Uterus (tissue), 3 donors: ENCODE measurements at regions not wholly inside any gene's neighbourhood (a gene's known extent, or its start where the extent isn't known, plus 50 kb on each side); places are given as distances from the start of the nearest gene placed in this dataset.

Experiments used
- DNase-seq, 2 donors: peaks; one replicate each; pipeline ENCODE4 v3.0.0-alpha.2; 2019 to 2020
- H3K27ac ChIP-seq, 2 donors: fragments of 200-600 bp; sonication (generic); 1 replicate in 1 of 2; 2 replicates in 1 of 2; pipeline ENCODE4 v1.5.1; 2016 to 2018
- H3K27me3 ChIP-seq, 2 donors: fragments of 200-600 bp; sonication (generic); one replicate each; pipeline ENCODE4 v1.5.1; 2018 to 2019; ENCODE audit warnings: control low read depth in 1 of 2
- H3K36me3 ChIP-seq, 2 donors: fragments of 200-600 bp; sonication (generic); one replicate each; pipeline ENCODE4 v1.5.1; 2019; ENCODE audit warnings: control low read depth in 1 of 2
- H3K4me1 ChIP-seq, 2 donors: fragments of 200-600 bp; sonication (generic); one replicate each; pipeline ENCODE4 v1.5.1; 2018 to 2019; ENCODE audit warnings: control low read depth in 1 of 2
- H3K4me3 ChIP-seq, 2 donors: fragments of 200-600 bp; sonication (generic); 1 replicate in 1 of 2; 2 replicates in 1 of 2; pipeline ENCODE4 v1.5.1; 2018 to 2019; ENCODE audit warnings: mild to moderate bottlenecking in 1 of 2
- H3K9me3 ChIP-seq, 2 donors: fragments of 200-600 bp; sonication (generic); one replicate each; pipeline ENCODE4 v1.5.1; 2019; ENCODE audit warnings: control low read depth in 1 of 2
- CTCF ChIP-seq, 4 experiments: fragments of 200-600 bp in 2 of 4; fragments of 450-650 bp in 2 of 4; sonication (generic) in 2 of 4; IDR thresholded peaks; one replicate each; pipeline ENCODE4 v1.5.1; 2016 to 2019; ENCODE audit warnings: antibody characterized with exemption in 4 of 4, mild to moderate bottlenecking in 2 of 4, moderate library complexity in 1 of 4
- POLR2A ChIP-seq, 2 donors: fragments of 450-650 bp; IDR thresholded peaks; one replicate each; pipeline ENCODE4 v1.6.1; 2016; ENCODE audit warnings: antibody characterized with exemption in 2 of 2, mild to moderate bottlenecking in 1 of 2, moderate library complexity in 1 of 2
- intact Hi-C: fragments of 100-400 bp; cut with DNase I; formaldehyde crosslinking; loops from one replicate; pipeline ENCODE4 v1.15.1; 2023; ENCODE audit warnings: low total_unique reads
- donor health status: DM: yes; HTN: yes; CAD: no.

DNA sequence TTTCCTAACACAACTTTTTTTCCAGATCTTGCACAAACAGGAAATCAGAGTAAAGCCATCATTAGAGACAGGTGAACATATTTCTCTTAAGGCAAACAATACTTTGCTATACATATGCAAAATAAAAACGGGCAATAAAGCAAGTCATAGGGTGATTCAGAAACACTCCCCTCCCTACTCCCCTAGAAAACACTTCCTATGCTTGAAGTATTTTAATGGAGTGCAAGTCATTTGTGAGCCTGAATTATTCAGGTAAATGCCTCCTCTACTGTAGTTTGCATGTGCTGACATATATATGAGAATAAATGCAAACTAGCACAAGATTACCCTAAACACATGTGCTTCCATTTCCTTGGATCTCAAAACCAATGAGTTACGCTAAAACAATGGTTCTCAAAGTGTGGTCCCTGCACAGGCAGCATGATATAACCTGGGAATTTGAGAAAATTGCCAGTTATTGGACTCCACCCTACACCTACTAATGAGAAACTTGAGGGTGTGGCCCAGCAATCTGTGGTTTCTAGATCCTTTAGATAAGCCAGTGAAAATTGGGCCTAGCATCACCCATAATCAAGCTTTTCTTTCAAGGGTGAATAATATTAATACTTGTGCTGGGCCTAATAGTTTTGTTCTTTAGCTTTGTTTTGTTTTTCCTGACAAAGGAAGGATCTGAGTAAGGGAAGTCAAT is 159.7 kb upstream of the BMP4 start:
- DNase-seq, result no peak
- TF ChIP-seq CTCF (IDR thresholded peaks at IDR 0.05) (no peak), POLR2A (IDR thresholded peaks at IDR 0.05) (no peak)
- no peaks in the 10 kb centered on the region for H3K9me3 ChIP-seq
- intact Hi-C loops, result no loop called here
- H3K4me1 ChIP-seq, result no peaks in the 10 kb centered on the region
- no peaks in the 10 kb centered on the region for H3K27me3 ChIP-seq
- H3K4me3 ChIP-seq, result no peak overlapping the region
- H3K36me3 ChIP-seq, result no peaks in the 10 kb centered on the region
- H3K27ac ChIP-seq, result no peak overlapping the region

DNA sequence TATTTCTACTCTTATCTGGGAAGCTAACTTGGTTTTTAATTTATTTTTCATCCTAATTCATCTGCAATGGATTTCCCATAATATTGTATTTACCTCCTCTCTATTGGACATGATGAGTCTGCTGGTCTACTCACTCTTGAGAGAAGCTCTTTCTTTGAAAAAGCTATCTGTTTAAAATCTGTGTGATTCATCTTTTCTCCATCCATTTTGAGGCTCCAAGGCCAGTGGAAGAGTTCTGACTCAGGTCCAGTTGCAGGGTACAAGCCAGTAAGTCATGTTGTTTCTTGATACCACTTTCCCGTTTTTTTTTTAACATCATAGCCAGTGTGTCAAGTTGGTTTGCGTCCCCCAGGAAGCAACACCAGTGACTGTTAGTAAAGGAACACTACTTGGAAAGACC is 160.3 kb upstream of the BMP4 start:
- Histone ChIP-seq H3K4me1 (no peaks in the 10 kb centered on the region), H3K9me3 (no peaks in the 10 kb centered on the region), H3K27me3 (no peaks in the 10 kb centered on the region), H3K27ac (no peak overlapping the region), H3K36me3 (no peaks in the 10 kb centered on the region), H3K4me3 (no peak overlapping the region)
- TF ChIP-seq POLR2A (IDR thresholded peaks at IDR 0.05) (no peak), CTCF (IDR thresholded peaks at IDR 0.05) (no peak)
- intact Hi-C loops, result no loop called here
- no peak for DNase-seq

DNA sequence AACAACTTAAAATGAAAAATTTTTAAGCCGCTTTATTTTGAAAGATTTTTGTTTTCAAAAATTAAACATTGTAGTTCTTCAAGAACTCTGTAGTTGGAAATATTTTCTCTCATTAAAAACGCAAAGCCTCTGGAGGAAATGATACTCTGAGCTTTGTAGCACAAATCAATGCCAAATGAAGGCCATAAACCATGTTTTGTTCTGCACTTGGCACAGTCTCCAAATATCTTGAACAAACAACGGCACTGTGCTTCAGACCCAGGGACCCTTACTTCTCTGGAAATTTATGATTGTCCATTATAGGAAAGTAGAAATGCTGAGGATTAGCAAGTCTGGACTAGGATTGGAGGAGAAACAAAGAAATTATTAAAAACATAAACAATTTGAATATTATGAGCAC is 160.8 kb upstream of the BMP4 start:
- no peaks in the 10 kb centered on the region for H3K4me1 ChIP-seq
- H3K27ac ChIP-seq, result no peak overlapping the region
- no peak overlapping the region for H3K4me3 ChIP-seq
- no peaks in the 10 kb centered on the region for H3K9me3 ChIP-seq
- no peak for TF ChIP-seq POLR2A (IDR thresholded peaks at IDR 0.05)
- TF ChIP-seq CTCF (IDR thresholded peaks at IDR 0.05), result no peak
- intact Hi-C loops, result no loop called here
- DNase-seq, result no peak
- no peaks in the 10 kb centered on the region for H3K27me3 ChIP-seq
- no peaks in the 10 kb centered on the region for H3K36me3 ChIP-seq

DNA sequence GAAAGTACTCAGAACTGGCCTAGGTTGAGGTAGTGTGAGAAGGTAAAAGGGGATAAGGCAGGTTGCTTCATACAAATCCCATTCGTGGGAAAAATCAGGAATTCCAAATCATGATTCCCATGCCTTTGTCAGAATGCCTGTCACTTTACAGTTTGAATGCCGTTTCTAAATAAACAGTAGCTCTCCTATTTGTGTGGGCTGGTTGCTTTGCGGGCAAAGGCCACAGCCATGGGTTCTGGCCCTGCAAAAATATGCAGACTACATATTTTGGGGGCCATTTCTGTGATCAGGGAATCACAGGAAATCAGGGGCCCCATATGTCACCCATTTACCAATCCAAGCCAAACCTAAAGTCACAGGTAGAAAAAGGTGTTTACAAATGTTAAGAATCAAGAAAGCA is 161.3 kb upstream of the BMP4 start:
- intact Hi-C loops, result no loop called here
- no peaks in the 10 kb centered on the region for H3K27me3 ChIP-seq
- H3K4me1 ChIP-seq, result no peaks in the 10 kb centered on the region
- H3K36me3 ChIP-seq, result no peaks in the 10 kb centered on the region
- H3K27ac ChIP-seq, result no peak overlapping the region
- H3K4me3 ChIP-seq, result no peak overlapping the region
- no peak for DNase-seq
- H3K9me3 ChIP-seq, result no peaks in the 10 kb centered on the region
- TF ChIP-seq CTCF (IDR thresholded peaks at IDR 0.05) (no peak), POLR2A (IDR thresholded peaks at IDR 0.05) (no peak)

DNA sequence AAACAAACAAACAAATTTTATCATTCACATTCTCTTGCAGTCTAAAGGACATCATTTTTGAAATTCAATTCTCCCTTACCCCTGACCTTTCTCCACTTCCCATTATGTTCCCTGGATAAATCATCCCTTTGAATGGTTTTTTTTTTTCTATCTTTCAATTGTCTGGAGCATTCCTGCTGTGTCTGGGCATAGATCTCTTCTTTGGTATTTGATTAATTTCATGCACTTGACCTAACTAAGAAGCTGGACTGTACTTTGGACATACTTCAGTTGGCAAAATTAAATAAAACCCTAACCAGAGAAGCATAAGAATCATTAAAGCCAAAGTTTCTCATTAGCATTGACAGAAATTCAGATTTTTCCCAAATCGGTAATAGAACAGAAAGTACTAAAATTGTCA is 163.6 kb upstream of the BMP4 start:
- H3K9me3 ChIP-seq, result no peaks in the 10 kb centered on the region
- no peaks in the 10 kb centered on the region for H3K4me1 ChIP-seq
- TF ChIP-seq CTCF (IDR thresholded peaks at IDR 0.05), result no peak
- TF ChIP-seq POLR2A (IDR thresholded peaks at IDR 0.05), result no peak
- DNase-seq, result no peak
- no peaks in the 10 kb centered on the region for H3K27me3 ChIP-seq
- no peak overlapping the region for H3K4me3 ChIP-seq
- intact Hi-C loops, result no loop called here
- H3K36me3 ChIP-seq, result no peaks in the 10 kb centered on the region
- no peak overlapping the region for H3K27ac ChIP-seq
